ENCODE measurements at regions not wholly inside any gene's neighbourhood (a gene's known extent, or its start where the extent isn't known, plus 50 kb on each side); places are given as distances from the start of the nearest gene placed in this dataset.

GRCh38 chr9:96047116-96047639 lies 171.7 kb downstream of the ERCC6L2 start:
- H3K27me3 ChIP-seq (ENCODE audit: low read length) = no peaks in the 10 kb centered on the region
- no peaks in the 10 kb centered on the region for H4K20me1 ChIP-seq (ENCODE audit: insufficient read depth, low read depth, low read length)
- H3K79me2 ChIP-seq (ENCODE audit: low read length) = no peaks in the 10 kb centered on the region
- H3K36me3 ChIP-seq (ENCODE audit: insufficient read depth, low read length) = no peaks in the 10 kb centered on the region
- H3K4me1 ChIP-seq (ENCODE audit: low read length) = no peaks in the 10 kb centered on the region
- no peaks in the 10 kb centered on the region for H3K9me2 ChIP-seq (replicated peaks; ENCODE audit: insufficient read depth, low read length)
- no peaks in the 10 kb centered on the region for H3K9me3 ChIP-seq (ENCODE audit: low read length)
- no peak overlapping the region for H3K4me3 ChIP-seq (ENCODE audit: low read length)
- H2AFZ ChIP-seq (ENCODE audit: low read length) = no peak overlapping the region
- DNase-seq = no peak
- no peak overlapping the region for H3K27ac ChIP-seq (ENCODE audit: low read length)
- H3K4me2 ChIP-seq (ENCODE audit: low read depth, low read length, poor library complexity, severe bottlenecking) = no peak overlapping the region
- H3K9ac ChIP-seq (ENCODE audit: low read length) = no peak overlapping the region

GRCh38 chr9:96045811-96046210 lies 170.3 kb downstream of the ERCC6L2 start:
- no peak overlapping the region for H2AFZ ChIP-seq (ENCODE audit: low read length)
- no peaks in the 10 kb centered on the region for H3K4me1 ChIP-seq (ENCODE audit: low read length)
- no peaks in the 10 kb centered on the region for H3K9me2 ChIP-seq (replicated peaks; ENCODE audit: insufficient read depth, low read length)
- H3K4me2 ChIP-seq (ENCODE audit: low read depth, low read length, poor library complexity, severe bottlenecking) = no peak overlapping the region
- DNase-seq = no peak
- no peak overlapping the region for H3K27ac ChIP-seq (ENCODE audit: low read length)
- H3K9me3 ChIP-seq (ENCODE audit: low read length) = no peaks in the 10 kb centered on the region
- H3K36me3 ChIP-seq (ENCODE audit: insufficient read depth, low read length) = no peaks in the 10 kb centered on the region
- H3K4me3 ChIP-seq (ENCODE audit: low read length) = no peak overlapping the region
- no peaks in the 10 kb centered on the region for H3K79me2 ChIP-seq (ENCODE audit: low read length)
- no peaks in the 10 kb centered on the region for H3K27me3 ChIP-seq (ENCODE audit: low read length)
- H4K20me1 ChIP-seq (ENCODE audit: insufficient read depth, low read depth, low read length) = no peaks in the 10 kb centered on the region
- no peak overlapping the region for H3K9ac ChIP-seq (ENCODE audit: low read length)

- no peaks in the 10 kb centered on the region for H3K79me2 ChIP-seq (ENCODE audit: low read length)
- no peaks in the 10 kb centered on the region for H3K27me3 ChIP-seq (ENCODE audit: low read length)
- no peaks in the 10 kb centered on the region for H4K20me1 ChIP-seq (ENCODE audit: insufficient read depth, low read depth, low read length)
- no peaks in the 10 kb centered on the region for H3K4me1 ChIP-seq (ENCODE audit: low read length)
- no peak overlapping the region for H3K4me2 ChIP-seq (ENCODE audit: low read depth, low read length, poor library complexity, severe bottlenecking)
- H3K4me3 ChIP-seq (ENCODE audit: low read length) = no peak overlapping the region
- no peak for DNase-seq
- no peaks in the 10 kb centered on the region for H3K9me3 ChIP-seq (ENCODE audit: low read length)
- H3K36me3 ChIP-seq (ENCODE audit: insufficient read depth, low read length) = no peaks in the 10 kb centered on the region
- H3K27ac ChIP-seq (ENCODE audit: low read length) = no peak overlapping the region
- H3K9ac ChIP-seq (ENCODE audit: low read length) = no peak overlapping the region
- no peaks in the 10 kb centered on the region for H3K9me2 ChIP-seq (replicated peaks; ENCODE audit: insufficient read depth, low read length)
- no peak overlapping the region for H2AFZ ChIP-seq (ENCODE audit: low read length)
Measured at GRCh38 chr9:96044401-96044800, 168.9 kb downstream of the ERCC6L2 start.

- no peaks in the 10 kb centered on the region for H3K9me2 ChIP-seq (replicated peaks; ENCODE audit: insufficient read depth, low read length)
- H3K79me2 ChIP-seq (ENCODE audit: low read length) = no peaks in the 10 kb centered on the region
- no peaks in the 10 kb centered on the region for H3K36me3 ChIP-seq (ENCODE audit: insufficient read depth, low read length)
- H3K4me3 ChIP-seq (ENCODE audit: low read length) = no peak overlapping the region
- no peak overlapping the region for H3K27ac ChIP-seq (ENCODE audit: low read length)
- no peaks in the 10 kb centered on the region for H3K4me1 ChIP-seq (ENCODE audit: low read length)
- H4K20me1 ChIP-seq (ENCODE audit: insufficient read depth, low read depth, low read length) = no peaks in the 10 kb centered on the region
- no peak overlapping the region for H2AFZ ChIP-seq (ENCODE audit: low read length)
- no peak overlapping the region for H3K4me2 ChIP-seq (ENCODE audit: low read depth, low read length, poor library complexity, severe bottlenecking)
- no peaks in the 10 kb centered on the region for H3K27me3 ChIP-seq (ENCODE audit: low read length)
- H3K9me3 ChIP-seq (ENCODE audit: low read length) = no peaks in the 10 kb centered on the region
- H3K9ac ChIP-seq (ENCODE audit: low read length) = no peak overlapping the region
- no peak for DNase-seq
Measured at GRCh38 chr9:96040591-96041461, 165.3 kb downstream of the ERCC6L2 start.

- Histone ChIP-seq H3K27ac (ENCODE audit: low read length) (no peak overlapping the region), H3K27me3 (ENCODE audit: low read length) (no peaks in the 10 kb centered on the region)
Measured at GRCh38 chr9:96038914-96039313, 163.4 kb downstream of the ERCC6L2 start.

GRCh38 chr9:96038271-96038670 lies 162.8 kb downstream of the ERCC6L2 start:
- no peaks in the 10 kb centered on the region for H4K20me1 ChIP-seq (ENCODE audit: insufficient read depth, low read depth, low read length)
- H2AFZ ChIP-seq (ENCODE audit: low read length) = no peak overlapping the region
- H3K9me2 ChIP-seq (replicated peaks; ENCODE audit: insufficient read depth, low read length) = no peaks in the 10 kb centered on the region
- no peak overlapping the region for H3K9ac ChIP-seq (ENCODE audit: low read length)
- no peak overlapping the region for H3K27ac ChIP-seq (ENCODE audit: low read length)
- no peaks in the 10 kb centered on the region for H3K36me3 ChIP-seq (ENCODE audit: insufficient read depth, low read length)
- H3K4me1 ChIP-seq (ENCODE audit: low read length) = no peaks in the 10 kb centered on the region
- no peak for DNase-seq
- H3K9me3 ChIP-seq (ENCODE audit: low read length) = no peaks in the 10 kb centered on the region
- H3K27me3 ChIP-seq (ENCODE audit: low read length) = no peaks in the 10 kb centered on the region
- no peak overlapping the region for H3K4me3 ChIP-seq (ENCODE audit: low read length)
- H3K79me2 ChIP-seq (ENCODE audit: low read length) = no peaks in the 10 kb centered on the region
- no peak overlapping the region for H3K4me2 ChIP-seq (ENCODE audit: low read depth, low read length, poor library complexity, severe bottlenecking)

More at GRCh38 chr9:96038914-96039313, 163.4 kb downstream of the ERCC6L2 start:
- no peaks in the 10 kb centered on the region for H3K9me2 ChIP-seq (replicated peaks; ENCODE audit: insufficient read depth, low read length)
- no peak overlapping the region for H3K4me2 ChIP-seq (ENCODE audit: low read depth, low read length, poor library complexity, severe bottlenecking)
- DNase-seq = no peak
- H3K4me1 ChIP-seq (ENCODE audit: low read length) = no peaks in the 10 kb centered on the region
- H4K20me1 ChIP-seq (ENCODE audit: insufficient read depth, low read depth, low read length) = no peaks in the 10 kb centered on the region
- no peak overlapping the region for H3K9ac ChIP-seq (ENCODE audit: low read length)
- no peak overlapping the region for H3K4me3 ChIP-seq (ENCODE audit: low read length)
- H2AFZ ChIP-seq (ENCODE audit: low read length) = no peak overlapping the region
- no peaks in the 10 kb centered on the region for H3K36me3 ChIP-seq (ENCODE audit: insufficient read depth, low read length)
- H3K79me2 ChIP-seq (ENCODE audit: low read length) = no peaks in the 10 kb centered on the region
- H3K9me3 ChIP-seq (ENCODE audit: low read length) = no peaks in the 10 kb centered on the region

- Histone ChIP-seq H3K9me2 (replicated peaks; ENCODE audit: insufficient read depth, low read length) (no peaks in the 10 kb centered on the region), H4K20me1 (ENCODE audit: insufficient read depth, low read depth, low read length) (no peaks in the 10 kb centered on the region), H3K4me2 (ENCODE audit: low read depth, low read length, poor library complexity, severe bottlenecking) (no peak overlapping the region), H3K4me3 (ENCODE audit: low read length) (no peak overlapping the region), H3K27me3 (ENCODE audit: low read length) (no peaks in the 10 kb centered on the region), H3K79me2 (ENCODE audit: low read length) (no peaks in the 10 kb centered on the region), H3K9me3 (ENCODE audit: low read length) (no peaks in the 10 kb centered on the region), H3K27ac (ENCODE audit: low read length) (no peak overlapping the region), H3K9ac (ENCODE audit: low read length) (no peak overlapping the region), H3K36me3 (ENCODE audit: insufficient read depth, low read length) (no peaks in the 10 kb centered on the region), H2AFZ (ENCODE audit: low read length) (no peak overlapping the region), H3K4me1 (ENCODE audit: low read length) (no peaks in the 10 kb centered on the region)
- DNase-seq = no peak
Measured at GRCh38 chr9:96034553-96035122, 159.1 kb downstream of the ERCC6L2 start.

GRCh38 chr9:96033896-96034295 lies 158.4 kb downstream of the ERCC6L2 start:
- Histone ChIP-seq H3K27me3 (ENCODE audit: low read length) (no peaks in the 10 kb centered on the region), H3K9me3 (ENCODE audit: low read length) (no peaks in the 10 kb centered on the region), H3K9ac (ENCODE audit: low read length) (no peak overlapping the region), H3K4me2 (ENCODE audit: low read depth, low read length, poor library complexity, severe bottlenecking) (no peak overlapping the region), H3K36me3 (ENCODE audit: insufficient read depth, low read length) (no peaks in the 10 kb centered on the region), H3K27ac (ENCODE audit: low read length) (no peak overlapping the region), H3K79me2 (ENCODE audit: low read length) (no peaks in the 10 kb centered on the region), H4K20me1 (ENCODE audit: insufficient read depth, low read depth, low read length) (no peaks in the 10 kb centered on the region), H3K9me2 (replicated peaks; ENCODE audit: insufficient read depth, low read length) (no peaks in the 10 kb centered on the region), H3K4me1 (ENCODE audit: low read length) (no peaks in the 10 kb centered on the region), H3K4me3 (ENCODE audit: low read length) (no peak overlapping the region), H2AFZ (ENCODE audit: low read length) (no peak overlapping the region)
- DNase-seq = no peak

Data from Karpas-422 (cell line).